Activated CD8-positive, alpha-beta T cell treated with anti-CD3 and anti-CD28 coated beads, Interleukin-2, amount 10 ng/mL, durations not matched to agents 7 days and 5 days (primary cell): ENCODE measurements at regions not wholly inside any gene's neighbourhood (a gene's known extent, or its start where the extent isn't known, plus 50 kb on each side); places are given as distances from the start of the nearest gene placed in this dataset.

ENCODE experiments used
- ATAC-seq: fragments of 150-1000 bp; cut with Tn5 transposase; one replicate; pipeline ENCODE4 v1.10.0; 2021; ENCODE audit warnings: moderate library complexity
- CTCF ChIA-PET: fragments of 350-600 bp; sonication (Branson Sonifier 250); formaldehyde crosslinking; loops from one replicate; lab custom pipeline; 2021; ENCODE audit warnings: antibody characterized with exemption; lab: Charles Lee
- POLR2A ChIA-PET: fragments of 350-600 bp; sonication (Branson Sonifier 250); formaldehyde crosslinking; loops from one replicate; lab custom pipeline; 2021; ENCODE audit warnings: antibody characterized with exemption; lab: Charles Lee
- DNase-seq: peaks from one replicate; pipeline ENCODE4 v3.0.0-alpha.2; 2020
- H3K27ac Mint-ChIP-seq: one replicate; pipeline ENCODE4 v1.8.0; 2021; ENCODE audit warnings: mild to moderate bottlenecking, mixed read lengths
- H3K27me3 Mint-ChIP-seq: one replicate; pipeline ENCODE4 v1.8.0; 2021; ENCODE audit warnings: low read depth, mixed read lengths
- H3K36me3 Mint-ChIP-seq: one replicate; pipeline ENCODE4 v1.8.0; 2021; ENCODE audit warnings: low read depth, mixed read lengths
- H3K4me1 Mint-ChIP-seq: one replicate; pipeline ENCODE4 v1.8.0; 2021; ENCODE audit warnings: low read depth, mixed read lengths
- H3K4me3 Mint-ChIP-seq: one replicate; pipeline ENCODE4 v1.8.0; 2021; ENCODE audit warnings: mild to moderate bottlenecking, mixed read lengths
- H3K9me3 Mint-ChIP-seq: one replicate; pipeline ENCODE4 v1.8.0; 2022; ENCODE audit warnings: mixed read lengths; ENCODE audit not compliant: insufficient read depth

DNA sequence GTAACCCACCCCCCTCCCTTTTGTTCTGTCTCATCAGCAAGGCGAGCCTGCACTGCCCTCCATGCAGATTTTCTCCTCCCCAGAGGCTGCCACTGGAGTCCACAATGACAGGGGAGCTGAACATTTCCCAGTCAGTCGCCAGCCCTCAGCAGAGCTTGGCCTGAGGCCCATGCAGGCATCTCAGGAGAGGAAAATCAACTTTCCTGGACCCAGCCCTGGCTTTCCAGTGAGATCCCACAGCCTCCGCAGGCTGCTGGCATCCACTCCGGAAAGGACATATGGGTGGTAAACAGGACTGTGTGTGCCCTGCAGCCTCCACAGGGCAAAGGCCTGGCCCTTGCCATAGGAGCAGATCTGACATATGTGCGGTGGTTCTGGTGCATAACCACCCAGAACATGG lies 253.8 kb downstream of the TNS1 start:
- Mint-ChIP-seq H3K27me3 (peaks cover 5% of the 10 kb centered on the region), H3K36me3 (no peaks in the 10 kb centered on the region), H3K4me1 (no peaks in the 10 kb centered on the region), H3K4me3 (no peak overlapping the region), H3K27ac (no peak overlapping the region), H3K9me3 (no peaks in the 10 kb centered on the region)
- no peak for ATAC-seq
- ChIA-PET POLR2A (no interaction called here), CTCF (no interaction called here)
- peak; percentile 7 for DNase-seq

DNA sequence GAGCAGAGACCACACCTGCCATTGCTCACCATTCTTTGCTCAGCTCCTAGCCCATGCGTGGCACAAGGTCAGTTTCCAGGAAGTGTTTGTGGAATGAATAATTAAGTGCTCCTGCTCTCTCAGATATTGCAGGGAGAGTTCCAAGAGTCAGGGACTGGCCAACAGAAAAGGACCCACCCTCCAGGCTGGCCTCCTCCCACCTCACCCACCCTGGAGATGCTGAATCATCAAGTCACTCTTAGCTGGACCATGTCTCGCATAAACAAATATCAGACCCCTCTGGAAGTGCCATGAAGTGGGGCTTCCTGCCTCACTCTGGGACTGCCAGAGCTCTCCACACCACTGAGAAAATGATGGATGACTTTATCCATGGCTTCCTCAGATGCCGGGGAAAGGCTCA lies 256.0 kb downstream of the TNS1 start:
- Mint-ChIP-seq H3K27ac (no peak overlapping the region), H3K36me3 (no peaks in the 10 kb centered on the region), H3K27me3 (peaks cover 1% of the 10 kb centered on the region), H3K4me3 (no peak overlapping the region), H3K4me1 (no peaks in the 10 kb centered on the region), H3K9me3 (no peaks in the 10 kb centered on the region)
- DNase-seq (peak; percentile 10), ATAC-seq (no peak)
- ChIA-PET POLR2A (no interaction called here), CTCF (no interaction called here)

DNA sequence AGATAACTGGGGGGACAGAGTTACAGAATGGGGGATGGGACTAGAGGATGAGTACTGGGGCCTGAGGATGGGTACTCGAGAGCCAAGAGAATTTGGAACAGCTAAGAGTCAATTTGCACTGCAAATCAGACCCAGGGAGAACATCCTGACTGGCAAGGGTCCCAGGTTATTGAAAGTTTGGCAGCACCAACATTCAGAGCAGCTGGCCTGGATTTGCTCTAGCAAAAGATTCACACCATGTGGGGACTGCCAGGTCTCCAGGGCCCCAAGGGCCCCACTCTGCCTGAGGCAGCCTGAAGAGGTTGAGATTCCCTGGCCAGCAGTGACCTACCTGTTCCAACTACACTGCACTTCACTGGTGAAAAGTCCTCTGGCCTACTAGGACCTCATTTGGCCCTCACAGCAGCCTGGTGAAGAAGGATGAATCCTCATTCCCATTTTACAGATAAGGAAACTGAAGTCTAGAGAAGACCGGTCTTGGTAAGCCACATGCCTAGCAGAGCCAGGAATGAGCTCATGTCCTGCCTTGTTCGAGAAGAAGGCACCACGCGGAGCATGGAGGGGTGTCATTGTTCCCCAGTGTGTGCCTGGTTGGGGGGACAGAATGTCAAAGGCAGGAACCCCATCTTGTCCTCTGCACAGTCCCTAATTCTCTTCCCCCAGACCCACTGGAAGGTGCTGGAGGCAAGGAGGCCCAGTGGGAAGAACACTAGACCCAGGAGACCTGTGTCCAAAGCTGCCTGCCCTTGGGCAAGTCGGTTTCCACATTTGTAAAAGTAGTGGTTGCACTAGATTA lies 258.6 kb downstream of the TNS1 start:
- Mint-ChIP-seq H3K27me3 (no peaks in the 10 kb centered on the region), H3K9me3 (no peaks in the 10 kb centered on the region), H3K4me1 (no peaks in the 10 kb centered on the region), H3K4me3 (no peak overlapping the region), H3K27ac (no peak overlapping the region), H3K36me3 (no peaks in the 10 kb centered on the region)
- ChIA-PET CTCF (no interaction called here), POLR2A (no interaction called here)
- ATAC-seq = no peak
- DNase-seq = peak; percentile 16

DNA sequence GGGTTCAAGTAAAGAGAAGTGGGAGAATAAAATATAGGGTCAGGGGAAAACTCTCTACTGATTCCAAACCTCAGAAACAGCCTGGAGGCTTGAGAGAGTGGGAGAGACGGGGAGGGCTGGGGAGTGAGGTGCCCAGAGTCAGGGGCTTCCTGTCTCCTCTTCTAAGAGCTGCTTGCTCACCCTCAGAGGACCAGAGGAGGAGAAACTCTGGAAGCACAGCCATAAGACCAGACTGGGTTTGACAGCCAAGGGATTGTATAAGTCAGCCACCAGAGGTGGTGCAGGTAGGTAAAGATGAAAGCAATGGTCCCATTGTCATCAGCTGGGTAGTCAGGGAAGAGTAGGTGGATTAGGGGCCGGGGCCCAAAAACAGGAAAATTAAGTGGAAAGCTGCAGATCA lies 259.4 kb downstream of the TNS1 start:
- H3K27me3 Mint-ChIP-seq = no peaks in the 10 kb centered on the region
- ChIA-PET POLR2A (no interaction called here), CTCF (no interaction called here)
- H3K4me1 Mint-ChIP-seq = no peaks in the 10 kb centered on the region
- no peak for ATAC-seq
- no peak overlapping the region for H3K27ac Mint-ChIP-seq
- no peaks in the 10 kb centered on the region for H3K9me3 Mint-ChIP-seq
- no peak overlapping the region for H3K4me3 Mint-ChIP-seq
- DNase-seq = peak; percentile 8
- no peaks in the 10 kb centered on the region for H3K36me3 Mint-ChIP-seq

DNA sequence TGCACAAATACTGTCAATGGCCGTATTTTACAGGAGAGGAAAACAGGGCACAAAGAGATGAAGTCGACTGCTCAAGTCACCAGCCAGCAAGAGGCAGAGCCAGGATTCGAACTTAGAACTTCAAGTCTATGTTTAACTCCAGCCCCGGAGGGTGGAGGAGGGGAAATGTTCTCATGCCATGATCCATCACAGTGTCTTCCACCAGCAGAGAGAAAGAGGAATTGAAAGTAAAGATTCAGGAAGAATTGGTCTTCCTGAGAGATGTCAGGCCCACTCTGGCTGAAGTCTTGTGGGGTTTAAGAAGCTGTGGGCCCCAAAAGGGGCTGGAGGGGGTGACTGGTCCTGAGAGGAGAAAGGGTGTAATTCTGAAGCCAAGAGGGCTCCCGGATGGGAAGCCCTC lies 260.0 kb downstream of the TNS1 start:
- POLR2A ChIA-PET = no interaction called here
- no peaks in the 10 kb centered on the region for H3K27me3 Mint-ChIP-seq
- H3K4me1 Mint-ChIP-seq = no peaks in the 10 kb centered on the region
- no peak overlapping the region for H3K4me3 Mint-ChIP-seq
- peak; percentile 13 for DNase-seq
- no peaks in the 10 kb centered on the region for H3K9me3 Mint-ChIP-seq
- no peaks in the 10 kb centered on the region for H3K36me3 Mint-ChIP-seq
- CTCF ChIA-PET = no interaction called here
- ATAC-seq = no peak
- no peak overlapping the region for H3K27ac Mint-ChIP-seq

DNA sequence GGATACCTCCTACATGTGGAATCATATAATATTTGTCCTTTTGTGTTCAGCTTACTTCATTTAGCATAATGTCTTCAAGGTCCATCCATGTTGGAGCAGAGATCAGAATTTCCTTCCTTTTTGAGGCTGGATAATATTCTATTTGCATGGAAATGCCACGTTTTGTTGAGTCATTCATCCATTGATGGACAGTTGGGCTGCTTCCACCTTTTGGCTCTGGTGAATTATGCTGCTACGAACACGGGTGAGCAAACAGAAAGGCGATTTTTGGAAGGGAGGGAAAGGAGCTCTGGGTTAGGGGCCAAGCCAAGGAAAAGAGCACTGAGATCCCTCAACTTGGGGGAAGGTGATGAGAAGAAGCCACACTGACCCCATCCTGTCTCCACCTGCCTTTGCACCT lies 260.5 kb downstream of the TNS1 start:
- POLR2A ChIA-PET = no interaction called here
- Mint-ChIP-seq H3K27ac (no peak overlapping the region), H3K4me1 (no peaks in the 10 kb centered on the region), H3K4me3 (no peak overlapping the region), H3K27me3 (no peaks in the 10 kb centered on the region), H3K36me3 (no peaks in the 10 kb centered on the region), H3K9me3 (no peaks in the 10 kb centered on the region)
- no peak for DNase-seq
- ATAC-seq = no peak
- CTCF ChIA-PET = no interaction called here

DNA sequence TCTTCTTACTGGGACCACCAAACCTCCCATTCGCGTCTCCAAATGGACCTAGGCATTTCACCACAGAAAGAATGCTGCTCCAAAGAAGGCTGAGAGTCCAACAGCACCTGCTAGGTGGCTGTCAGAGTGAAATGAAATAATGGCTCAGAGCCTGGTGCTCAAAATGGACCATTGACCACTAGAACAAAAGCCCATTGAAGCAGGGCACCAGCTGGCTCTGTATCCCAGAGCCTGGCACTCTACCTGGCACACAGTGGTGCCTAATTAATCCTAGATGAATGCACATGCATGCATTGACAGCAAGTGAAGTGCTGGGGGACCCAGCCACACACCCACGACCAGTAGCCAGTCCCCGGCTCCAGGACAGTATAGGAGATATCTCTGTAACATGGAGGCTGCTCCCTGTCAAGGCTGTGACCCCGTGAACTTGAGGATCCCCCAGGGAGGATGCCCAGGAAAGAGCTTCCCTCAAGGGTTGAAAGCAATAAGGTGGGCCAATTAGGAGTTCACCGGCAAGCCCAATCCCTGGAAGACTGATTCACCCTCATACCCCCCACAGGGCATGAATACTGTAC lies 261.3 kb downstream of the TNS1 start:
- no peak overlapping the region for H3K27ac Mint-ChIP-seq
- POLR2A ChIA-PET = no interaction called here
- H3K4me3 Mint-ChIP-seq = no peak overlapping the region
- ATAC-seq = no peak
- H3K27me3 Mint-ChIP-seq = no peaks in the 10 kb centered on the region
- no peak for DNase-seq
- H3K36me3 Mint-ChIP-seq = no peaks in the 10 kb centered on the region
- peaks cover 4% of the 10 kb centered on the region for H3K4me1 Mint-ChIP-seq
- H3K9me3 Mint-ChIP-seq = no peaks in the 10 kb centered on the region
- CTCF ChIA-PET = interaction anchor here (1.4 kb wide), 1 partner anchor 15 kb away, joined by 4 read pairs; no protein-coding TSS in a partner anchor

DNA sequence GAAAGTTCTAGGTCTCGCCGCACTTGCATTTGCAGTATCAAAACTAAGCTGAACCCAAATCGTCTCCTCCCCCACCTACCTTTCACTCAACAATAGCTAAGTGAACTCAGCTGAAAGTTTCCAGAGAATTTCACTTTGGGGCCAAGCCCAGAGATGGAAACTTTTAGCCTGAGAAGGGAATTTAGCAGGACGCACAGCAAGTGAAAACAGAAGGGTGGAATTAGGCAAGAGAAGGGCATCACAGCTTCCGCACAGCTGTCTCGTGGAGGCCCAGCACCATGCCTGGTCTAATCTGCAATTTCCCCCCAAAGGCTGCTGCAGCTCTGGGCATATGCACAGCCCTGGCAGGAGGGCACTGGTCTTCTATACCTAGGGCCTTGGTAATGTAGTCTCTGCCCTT lies 262.0 kb downstream of the TNS1 start:
- no peak overlapping the region for H3K4me3 Mint-ChIP-seq
- H3K27ac Mint-ChIP-seq = no peak overlapping the region
- ATAC-seq (no peak), DNase-seq (no peak)
- no peaks in the 10 kb centered on the region for H3K27me3 Mint-ChIP-seq
- ChIA-PET CTCF (interaction anchor here (0.7 to 1.4 kb wide), 2 partner anchors 9 to 16 kb away, joined by 3 to 4 read pairs; no protein-coding TSS in a partner anchor), POLR2A (no interaction called here)
- H3K36me3 Mint-ChIP-seq = no peaks in the 10 kb centered on the region
- H3K9me3 Mint-ChIP-seq = no peaks in the 10 kb centered on the region
- peaks cover 5% of the 10 kb centered on the region for H3K4me1 Mint-ChIP-seq

DNA sequence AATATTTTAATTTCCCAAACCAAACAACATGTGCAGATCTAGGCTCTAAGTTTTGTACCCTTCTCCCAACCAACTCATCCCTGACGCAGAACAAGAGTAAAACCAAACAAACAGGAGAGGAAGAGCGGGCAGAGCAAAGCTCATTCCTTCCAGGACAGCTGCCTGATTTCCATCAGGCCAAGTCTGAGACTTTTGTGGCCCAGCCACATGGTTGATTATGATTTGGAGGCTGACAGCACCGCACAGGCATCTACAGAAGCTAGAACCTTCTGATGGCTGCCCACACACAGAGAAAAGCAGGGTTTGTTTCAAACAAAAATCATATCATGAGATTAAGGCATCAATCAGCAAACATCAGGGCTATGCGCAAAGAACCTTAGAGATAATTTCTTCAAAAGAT lies 262.6 kb downstream of the TNS1 start:
- no peaks in the 10 kb centered on the region for H3K27me3 Mint-ChIP-seq
- H3K4me3 Mint-ChIP-seq = no peak overlapping the region
- peaks cover 11% of the 10 kb centered on the region for H3K4me1 Mint-ChIP-seq
- DNase-seq = no peak
- CTCF ChIA-PET = interaction anchor here (0.7 to 1.5 kb wide), 3 partner anchors 8 to 16 kb away, joined by 3 to 4 read pairs (median 4); no protein-coding TSS in a partner anchor
- ATAC-seq = no peak
- no peaks in the 10 kb centered on the region for H3K9me3 Mint-ChIP-seq
- H3K36me3 Mint-ChIP-seq = no peaks in the 10 kb centered on the region
- no peak overlapping the region for H3K27ac Mint-ChIP-seq
- POLR2A ChIA-PET = no interaction called here

DNA sequence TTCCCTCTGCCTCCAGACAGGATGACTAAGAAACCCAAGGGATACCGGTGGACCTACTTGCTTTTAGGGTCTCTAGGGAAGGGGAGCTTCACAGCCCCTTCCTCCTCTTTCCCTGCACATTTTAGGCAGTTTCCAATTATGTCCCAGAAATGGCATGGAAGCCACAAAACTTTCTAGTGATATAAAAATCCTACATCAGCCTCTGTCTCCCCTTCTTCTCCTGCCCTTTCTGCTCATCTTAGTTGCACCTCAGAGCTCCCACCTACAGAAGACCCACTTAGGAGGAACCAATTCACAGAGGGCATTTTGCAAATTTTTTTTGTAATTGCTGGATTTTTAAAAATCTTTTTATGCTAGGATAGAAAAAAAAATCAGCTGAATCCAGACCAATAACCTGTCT lies 263.1 kb downstream of the TNS1 start:
- Mint-ChIP-seq H3K36me3 (no peaks in the 10 kb centered on the region), H3K27ac (no peak overlapping the region), H3K4me1 (peaks cover 16% of the 10 kb centered on the region), H3K9me3 (no peaks in the 10 kb centered on the region), H3K4me3 (no peak overlapping the region), H3K27me3 (no peaks in the 10 kb centered on the region)
- CTCF ChIA-PET = interaction anchor here (1.0 to 1.5 kb wide), 2 partner anchors 16 to 27 kb away, joined by 3 to 4 read pairs; no protein-coding TSS in a partner anchor
- no peak for ATAC-seq
- POLR2A ChIA-PET = no interaction called here
- DNase-seq = no peak

DNA sequence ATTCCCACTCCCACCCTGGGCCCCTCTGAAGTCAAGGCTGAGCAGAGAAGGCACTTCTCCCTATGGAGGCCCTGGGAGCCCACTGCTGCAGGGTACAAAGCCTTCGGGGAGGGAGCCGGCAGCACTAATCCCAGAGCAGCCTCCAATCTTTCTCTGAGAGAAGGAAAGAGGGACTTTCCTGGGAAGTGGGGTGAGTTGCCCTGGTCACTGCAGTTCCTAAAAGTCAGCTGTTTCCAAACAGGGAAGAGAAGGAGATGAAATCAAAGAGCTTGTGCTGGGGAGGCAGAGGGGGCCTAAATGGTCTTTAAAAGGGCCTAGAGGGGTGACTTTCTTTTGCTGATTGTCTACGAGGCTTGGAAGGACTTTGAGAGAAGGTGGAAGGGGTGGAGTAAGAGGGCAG lies 264.7 kb downstream of the TNS1 start:
- DNase-seq (no peak), ATAC-seq (no peak)
- Mint-ChIP-seq H3K27ac (no peak overlapping the region), H3K4me1 (peaks cover 26% of the 10 kb centered on the region), H3K36me3 (peaks cover 3% of the 10 kb centered on the region), H3K9me3 (no peaks in the 10 kb centered on the region), H3K4me3 (no peak overlapping the region), H3K27me3 (peaks cover 2% of the 10 kb centered on the region)
- POLR2A ChIA-PET = interaction anchor here (0.6 kb wide), 1 partner anchor 14 kb away, joined by 4 read pairs; no protein-coding TSS in a partner anchor
- CTCF ChIA-PET = interaction anchor here (0.8 kb wide), 1 partner anchor 88 kb away, joined by 3 read pairs; no protein-coding TSS in a partner anchor

DNA sequence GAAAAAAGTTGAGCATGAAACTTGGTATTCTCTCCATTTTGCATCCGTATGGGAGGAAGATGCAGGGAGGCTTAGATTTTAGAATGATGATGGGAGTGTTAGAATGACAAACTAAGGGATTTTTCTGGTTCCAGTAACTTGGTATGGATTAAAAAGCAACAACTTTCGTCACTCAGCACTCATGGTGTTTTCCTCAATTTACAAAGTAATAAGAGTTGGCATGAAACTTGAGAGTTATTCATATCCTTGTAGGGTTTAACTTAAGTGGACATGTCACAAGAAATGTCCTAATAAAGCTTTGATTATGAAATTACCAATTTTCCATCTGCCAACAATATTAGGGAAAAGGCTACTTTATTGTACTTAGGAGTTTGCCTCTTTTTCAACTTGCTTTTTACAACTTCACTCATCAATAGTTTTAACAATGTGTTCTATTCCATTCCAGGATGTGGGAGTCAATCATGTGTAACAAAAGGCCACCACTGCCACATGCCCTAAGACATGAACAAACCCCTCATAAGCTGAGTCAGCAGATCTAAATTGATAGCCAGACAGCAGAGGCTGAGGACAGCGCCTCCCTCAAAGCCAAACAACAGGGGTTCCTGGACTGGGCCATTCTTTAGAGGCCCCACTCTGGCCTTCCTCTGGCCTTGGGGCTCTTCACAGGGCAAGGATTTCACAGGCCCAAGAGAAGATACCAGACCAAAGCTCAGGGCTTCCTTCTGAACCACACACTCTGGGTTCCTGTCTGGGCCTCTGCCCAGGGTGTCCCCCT lies 265.8 kb downstream of the TNS1 start:
- H3K9me3 Mint-ChIP-seq = no peaks in the 10 kb centered on the region
- CTCF ChIA-PET = interaction anchor here (0.8 kb wide), 1 partner anchor 87 kb away, joined by 3 read pairs; no protein-coding TSS in a partner anchor
- POLR2A ChIA-PET = no interaction called here
- peaks cover 26% of the 10 kb centered on the region for H3K4me1 Mint-ChIP-seq
- no peak for DNase-seq
- H3K36me3 Mint-ChIP-seq = peaks cover 3% of the 10 kb centered on the region
- peaks cover 2% of the 10 kb centered on the region for H3K27me3 Mint-ChIP-seq
- no peak overlapping the region for H3K27ac Mint-ChIP-seq
- ATAC-seq = no peak
- no peak overlapping the region for H3K4me3 Mint-ChIP-seq
